Chondrocyte (in vitro differentiated cells): ENCODE measurements at regions not wholly inside any gene's neighbourhood (a gene's known extent, or its start where the extent isn't known, plus 50 kb on each side); places are given as distances from the start of the nearest gene placed in this dataset.
"Not testable (repeated sequence)": the region's sequence is repeated elsewhere in the genome, so short reads cannot be mapped to it uniquely, and the experiment has no call there.

Source experiments
- DNase-seq: peaks from one replicate; pipeline ENCODE4 v3.0.0; 2021; ENCODE audit warnings: mixed read lengths, low spot score
- H3K27ac Mint-ChIP-seq: one replicate; pipeline ENCODE4 v1.8.0; 2021; ENCODE audit warnings: mild to moderate bottlenecking, moderate library complexity, mixed read lengths; ENCODE audit not compliant: unreplicated experiment
- H3K27me3 Mint-ChIP-seq: 2 replicates; pipeline ENCODE4 v1.8.0; 2021; ENCODE audit warnings: low read depth, mixed read lengths
- H3K36me3 Mint-ChIP-seq: 2 replicates; pipeline ENCODE4 v1.8.0; 2021; ENCODE audit warnings: low read depth, mixed read lengths
- H3K4me1 Mint-ChIP-seq: 2 replicates; pipeline ENCODE4 v1.8.0; 2021; ENCODE audit warnings: low read depth, mild to moderate bottlenecking, mixed read lengths
- H3K4me3 Mint-ChIP-seq: one replicate; pipeline ENCODE4 v1.8.0; 2021; ENCODE audit warnings: mild to moderate bottlenecking, moderate library complexity, mixed read lengths; ENCODE audit not compliant: unreplicated experiment
- H3K9me3 Mint-ChIP-seq: 2 replicates; pipeline ENCODE4 v1.8.0; 2021; ENCODE audit warnings: low read depth, mixed read lengths
- CTCF ChIP-seq: fragments of 200-600 bp; sonication (generic); IDR thresholded peaks from 2 replicates; pipeline ENCODE4 v1.5.0; 2021; ENCODE audit warnings: antibody characterized with exemption, mild to moderate bottlenecking, moderate library complexity

- Mint-ChIP-seq H3K4me3 (no peak overlapping the region), H3K9me3 (no peaks in the 10 kb centered on the region), H3K27me3 (peaks cover 12% of the 10 kb centered on the region), H3K4me1 (no peaks in the 10 kb centered on the region), H3K27ac (no peak overlapping the region), H3K36me3 (no peaks in the 10 kb centered on the region)
- no peak for TF ChIP-seq CTCF
- DNase-seq: no peak
Measured at GRCh38 chr20:4437131-4437530, 188.0 kb upstream of the ADRA1D start.

GRCh38 chr20:4435671-4436455, 186.8 kb upstream of the ADRA1D start:
- Mint-ChIP-seq H3K27ac (no peak overlapping the region), H3K4me1 (no peaks in the 10 kb centered on the region), H3K9me3 (no peaks in the 10 kb centered on the region), H3K27me3 (peaks cover 18% of the 10 kb centered on the region), H3K36me3 (no peaks in the 10 kb centered on the region), H3K4me3 (no peak overlapping the region)
- no peak for TF ChIP-seq CTCF
- no peak for DNase-seq

DNA sequence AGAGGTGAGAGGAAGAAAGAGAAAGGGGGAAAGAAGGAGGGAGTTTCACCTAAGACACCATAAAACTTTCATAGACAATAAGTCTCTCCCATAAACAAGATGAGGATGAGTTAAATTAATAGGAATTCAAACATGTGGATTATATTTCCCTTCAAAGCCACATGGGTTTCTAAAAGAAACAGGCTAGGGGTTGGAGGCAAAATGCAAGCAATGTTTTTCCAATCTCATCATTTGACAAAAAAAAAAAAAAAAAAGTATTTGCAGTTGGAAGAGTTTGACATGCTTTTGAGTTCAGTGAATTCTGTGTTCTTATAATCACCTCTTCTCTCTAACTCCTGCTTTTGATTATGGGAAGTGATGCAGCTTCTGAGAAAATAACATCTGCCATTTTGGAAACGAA, 186.1 kb upstream of the ADRA1D start:
- H3K4me3 Mint-ChIP-seq: no peak overlapping the region
- no peaks in the 10 kb centered on the region for H3K4me1 Mint-ChIP-seq
- no peak for TF ChIP-seq CTCF
- peaks cover 18% of the 10 kb centered on the region for H3K27me3 Mint-ChIP-seq
- no peak for DNase-seq
- H3K27ac Mint-ChIP-seq: no peak overlapping the region
- no peaks in the 10 kb centered on the region for H3K9me3 Mint-ChIP-seq
- H3K36me3 Mint-ChIP-seq: no peaks in the 10 kb centered on the region

GRCh38 chr20:4434681-4435080, 185.6 kb upstream of the ADRA1D start:
- Mint-ChIP-seq H3K27ac (no peak overlapping the region), H3K9me3 (no peaks in the 10 kb centered on the region), H3K27me3 (peaks cover 18% of the 10 kb centered on the region), H3K36me3 (no peaks in the 10 kb centered on the region), H3K4me1 (no peaks in the 10 kb centered on the region), H3K4me3 (no peak overlapping the region)
- DNase-seq: no peak
- TF ChIP-seq CTCF: no peak

GRCh38 chr20:4431446-4431845, 182.4 kb upstream of the ADRA1D start:
- Mint-ChIP-seq H3K4me1 (no peaks in the 10 kb centered on the region), H3K27ac (no peak overlapping the region), H3K4me3 (no peak overlapping the region), H3K9me3 (no peaks in the 10 kb centered on the region), H3K36me3 (no peaks in the 10 kb centered on the region), H3K27me3 (peaks cover 16% of the 10 kb centered on the region)
- no peak for TF ChIP-seq CTCF
- DNase-seq: no peak

DNA sequence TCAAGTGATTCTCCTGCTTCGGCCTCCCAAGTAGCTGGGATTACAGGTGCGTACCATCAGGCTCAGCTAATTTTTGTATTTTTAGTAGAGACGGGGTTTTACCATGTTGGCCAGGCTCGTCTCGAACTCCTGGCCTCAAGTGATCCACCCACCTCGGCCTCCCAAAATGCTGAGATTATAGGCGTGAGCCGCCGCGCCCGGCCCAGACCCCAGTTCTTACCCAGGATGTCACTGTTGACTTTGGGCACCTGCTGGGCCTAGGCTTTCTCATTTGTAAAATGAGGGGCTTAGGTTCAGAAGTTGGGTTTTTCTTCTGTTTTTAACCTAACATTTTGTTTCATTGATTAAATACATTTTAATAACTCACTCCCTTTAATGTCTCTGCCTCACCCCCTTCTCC, 181.7 kb upstream of the ADRA1D start:
- not testable (repeated sequence) for DNase-seq, H3K36me3 Mint-ChIP-seq, H3K4me1 Mint-ChIP-seq, H3K4me3 Mint-ChIP-seq, H3K27ac Mint-ChIP-seq, H3K9me3 Mint-ChIP-seq
- peaks cover 16% of the 10 kb centered on the region for H3K27me3 Mint-ChIP-seq
